Dermis microvascular lymphatic vessel endothelial cell (primary cell): ENCODE measurements at regions not wholly inside any gene's neighbourhood (a gene's known extent, or its start where the extent isn't known, plus 50 kb on each side); places are given as distances from the start of the nearest gene placed in this dataset.
"Not testable (repeated sequence)": the region's sequence is repeated elsewhere in the genome, so short reads cannot be mapped to it uniquely, and the experiment has no call there.

Source experiments
- DNase-seq, 2 donors: peaks; one replicate each; pipeline versions ENCODE4 v3.0.0 to v3.0.0-alpha.2; 2010; ENCODE audit warnings: low read depth in 2 of 2

GRCh38 chr7:150193866-150194265 is 129.3 kb upstream of the LRRC61 start:
- DNase-seq: not testable (repeated sequence)
